ENCODE measurements at regions not wholly inside any gene's neighbourhood (a gene's known extent, or its start where the extent isn't known, plus 50 kb on each side); places are given as distances from the start of the nearest gene placed in this dataset.

GRCh38 chr3:109480014-109480413 lies 142.7 kb upstream of the DPPA4 start:
- POLR2A ChIA-PET: no interaction called here
- Mint-ChIP-seq H3K27me3 (peaks cover 0 to 1% of the 10 kb centered on the region in 2 donors), H3K9me3 (no peaks in the 10 kb centered on the region), H3K4me3 (no peak overlapping the region), H3K4me1 (no peaks in the 10 kb centered on the region), H3K36me3 (no peaks in the 10 kb centered on the region), H3K27ac (no peak overlapping the region)
- CTCF ChIA-PET: no interaction called here
- no peak for DNase-seq
- H3K4me3 ChIP-seq (ENCODE audit: low read length): no peak overlapping the region
- H3K4me1 ChIP-seq (ENCODE audit: insufficient read depth, low read length): no peaks in the 10 kb centered on the region
- no peaks in the 10 kb centered on the region for H3K9me3 ChIP-seq (ENCODE audit: low read length)
- no peak overlapping the region for H3K27ac ChIP-seq (ENCODE audit: low read depth, low read length)
- H3K27me3 ChIP-seq (ENCODE audit: insufficient read depth, low read length, poor library complexity, severe bottlenecking): no peaks in the 10 kb centered on the region
- H3K36me3 ChIP-seq (ENCODE audit: insufficient read depth, low read length): no peaks in the 10 kb centered on the region

GRCh38 chr3:109478614-109479013 lies 141.3 kb upstream of the DPPA4 start:
- ChIA-PET POLR2A (no interaction called here), CTCF (no interaction called here)
- Mint-ChIP-seq H3K36me3 (no peaks in the 10 kb centered on the region), H3K9me3 (no peaks in the 10 kb centered on the region), H3K27ac (no peak overlapping the region), H3K27me3 (peaks cover 0 to 1% of the 10 kb centered on the region in 2 donors), H3K4me3 (no peak overlapping the region), H3K4me1 (no peaks in the 10 kb centered on the region)
- Histone ChIP-seq H3K9me3 (ENCODE audit: low read length) (no peaks in the 10 kb centered on the region), H3K27me3 (ENCODE audit: insufficient read depth, low read length, poor library complexity, severe bottlenecking) (no peaks in the 10 kb centered on the region), H3K4me1 (ENCODE audit: insufficient read depth, low read length) (no peaks in the 10 kb centered on the region), H3K36me3 (ENCODE audit: insufficient read depth, low read length) (no peaks in the 10 kb centered on the region), H3K27ac (ENCODE audit: low read depth, low read length) (no peak overlapping the region), H3K4me3 (ENCODE audit: low read length) (no peak overlapping the region)
- no peak for DNase-seq

- H3K36me3 ChIP-seq (ENCODE audit: insufficient read depth, low read length): no peaks in the 10 kb centered on the region
- Mint-ChIP-seq H3K9me3 (peaks cover 0 to 4% (median 0%) of the 10 kb centered on the region in 5 donors), H3K4me1 (no peaks in the 10 kb centered on the region), H3K27me3 (peaks cover 1 to 4% of the 10 kb centered on the region in 2 donors), H3K4me3 (no peak overlapping the region), H3K36me3 (no peaks in the 10 kb centered on the region), H3K27ac (no peak overlapping the region)
- H3K4me1 ChIP-seq (ENCODE audit: insufficient read depth, low read length): no peaks in the 10 kb centered on the region
- DNase-seq: no peak
- CTCF ChIA-PET: no interaction called here
- no peaks in the 10 kb centered on the region for H3K9me3 ChIP-seq (ENCODE audit: low read length)
- no peak overlapping the region for H3K27ac ChIP-seq (ENCODE audit: low read depth, low read length)
- POLR2A ChIA-PET: no interaction called here
- no peaks in the 10 kb centered on the region for H3K27me3 ChIP-seq (ENCODE audit: insufficient read depth, low read length, poor library complexity, severe bottlenecking)
- H3K4me3 ChIP-seq (ENCODE audit: low read length): no peak overlapping the region
Measured at GRCh38 chr3:109460961-109461360, 123.6 kb upstream of the DPPA4 start.

GRCh38 chr3:109445210-109445609 lies 107.9 kb upstream of the DPPA4 start:
- no peaks in the 10 kb centered on the region for H3K9me3 ChIP-seq (ENCODE audit: low read length)
- CTCF ChIA-PET: no interaction called here
- Mint-ChIP-seq H3K9me3 (peaks cover 13 to 21% (median 18%) of the 10 kb centered on the region in 5 donors), H3K27me3 (peaks cover 0 to 1% of the 10 kb centered on the region in 2 donors), H3K4me1 (no peaks in the 10 kb centered on the region), H3K36me3 (peaks cover 0 to 2% (median 0%) of the 10 kb centered on the region in 3 donors), H3K4me3 (no peak overlapping the region), H3K27ac (no peak overlapping the region)
- H3K27ac ChIP-seq (ENCODE audit: low read depth, low read length): no peak overlapping the region
- no peak overlapping the region for H3K4me3 ChIP-seq (ENCODE audit: low read length)
- no peaks in the 10 kb centered on the region for H3K4me1 ChIP-seq (ENCODE audit: insufficient read depth, low read length)
- H3K36me3 ChIP-seq (ENCODE audit: insufficient read depth, low read length): no peaks in the 10 kb centered on the region
- no peaks in the 10 kb centered on the region for H3K27me3 ChIP-seq (ENCODE audit: insufficient read depth, low read length, poor library complexity, severe bottlenecking)
- POLR2A ChIA-PET: no interaction called here
- no peak for DNase-seq

- CTCF ChIA-PET: no interaction called here
- POLR2A ChIA-PET: no interaction called here
- no peaks in the 10 kb centered on the region for H3K36me3 ChIP-seq (ENCODE audit: insufficient read depth, low read length)
Measured at GRCh38 chr3:109442531-109442930, 105.2 kb upstream of the DPPA4 start.

GRCh38 chr3:109440353-109440752 lies 103.0 kb upstream of the DPPA4 start:
- no peak overlapping the region for H3K4me3 ChIP-seq (ENCODE audit: low read length)
- Mint-ChIP-seq H3K36me3 (no peaks in the 10 kb centered on the region), H3K4me1 (no peaks in the 10 kb centered on the region), H3K9me3 (peaks cover 0 to 5% (median 0%) of the 10 kb centered on the region in 5 donors), H3K27me3 (no peaks in the 10 kb centered on the region), H3K27ac (no peak overlapping the region), H3K4me3 (no peak overlapping the region)
- no peaks in the 10 kb centered on the region for H3K36me3 ChIP-seq (ENCODE audit: insufficient read depth, low read length)
- no peak overlapping the region for H3K27ac ChIP-seq (ENCODE audit: low read depth, low read length)
- H3K4me1 ChIP-seq (ENCODE audit: insufficient read depth, low read length): no peaks in the 10 kb centered on the region
- DNase-seq: no peak
- H3K27me3 ChIP-seq (ENCODE audit: insufficient read depth, low read length, poor library complexity, severe bottlenecking): no peaks in the 10 kb centered on the region
- ChIA-PET CTCF (no interaction called here), POLR2A (no interaction called here)
- no peaks in the 10 kb centered on the region for H3K9me3 ChIP-seq (ENCODE audit: low read length)

More at GRCh38 chr3:109442531-109442930, 105.2 kb upstream of the DPPA4 start:
- no peaks in the 10 kb centered on the region for H3K27me3 ChIP-seq (ENCODE audit: insufficient read depth, low read length, poor library complexity, severe bottlenecking)
- H3K36me3 Mint-ChIP-seq: peaks cover 0 to 2% (median 0%) of the 10 kb centered on the region in 3 donors
- H3K9me3 Mint-ChIP-seq: peaks cover 8 to 19% (median 14%) of the 10 kb centered on the region in 5 donors
- no peaks in the 10 kb centered on the region for H3K9me3 ChIP-seq (ENCODE audit: low read length)
- DNase-seq: no peak
- H3K27me3 Mint-ChIP-seq: no peaks in the 10 kb centered on the region
- no peak overlapping the region for H3K27ac ChIP-seq (ENCODE audit: low read depth, low read length)
- no peaks in the 10 kb centered on the region for H3K4me1 Mint-ChIP-seq
- H3K27ac Mint-ChIP-seq: no peak overlapping the region
- no peak overlapping the region for H3K4me3 Mint-ChIP-seq
- no peaks in the 10 kb centered on the region for H3K4me1 ChIP-seq (ENCODE audit: insufficient read depth, low read length)
- no peak overlapping the region for H3K4me3 ChIP-seq (ENCODE audit: low read length)

- Mint-ChIP-seq H3K36me3 (no peaks in the 10 kb centered on the region), H3K9me3 (peaks cover 0 to 4% (median 0%) of the 10 kb centered on the region in 5 donors), H3K4me3 (no peak overlapping the region), H3K27ac (no peak overlapping the region), H3K4me1 (no peaks in the 10 kb centered on the region), H3K27me3 (peaks cover 0 to 4% of the 10 kb centered on the region in 2 donors)
- H3K27me3 ChIP-seq (ENCODE audit: insufficient read depth, low read length, poor library complexity, severe bottlenecking): no peaks in the 10 kb centered on the region
- no peaks in the 10 kb centered on the region for H3K36me3 ChIP-seq (ENCODE audit: insufficient read depth, low read length)
- H3K4me1 ChIP-seq (ENCODE audit: insufficient read depth, low read length): no peaks in the 10 kb centered on the region
- ChIA-PET CTCF (no interaction called here), POLR2A (no interaction called here)
- H3K9me3 ChIP-seq (ENCODE audit: low read length): no peaks in the 10 kb centered on the region
- no peak overlapping the region for H3K4me3 ChIP-seq (ENCODE audit: low read length)
- no peak for DNase-seq
- no peak overlapping the region for H3K27ac ChIP-seq (ENCODE audit: low read depth, low read length)
Measured at GRCh38 chr3:109432833-109433232, 95.5 kb upstream of the DPPA4 start.

- CTCF ChIA-PET: interaction anchor here (1.2 kb wide), 1 partner anchor 10 kb away, joined by 3 read pairs; no protein-coding TSS in a partner anchor
- H3K36me3 Mint-ChIP-seq: no peaks in the 10 kb centered on the region
Measured at GRCh38 chr3:109430911-109431563, 93.7 kb upstream of the DPPA4 start.

More at GRCh38 chr3:109430911-109431563, 93.7 kb upstream of the DPPA4 start:
- H3K36me3 ChIP-seq (ENCODE audit: insufficient read depth, low read length): no peaks in the 10 kb centered on the region
- POLR2A ChIA-PET: no interaction called here
- Mint-ChIP-seq H3K4me3 (no peak overlapping the region), H3K27me3 (peaks cover 0 to 4% of the 10 kb centered on the region in 2 donors), H3K4me1 (no peaks in the 10 kb centered on the region), H3K27ac (no peak overlapping the region), H3K9me3 (peaks cover 0 to 4% (median 0%) of the 10 kb centered on the region in 5 donors)
- H3K4me1 ChIP-seq (ENCODE audit: insufficient read depth, low read length): no peaks in the 10 kb centered on the region
- H3K27ac ChIP-seq (ENCODE audit: low read depth, low read length): no peak overlapping the region
- DNase-seq: no peak
- H3K4me3 ChIP-seq (ENCODE audit: low read length): no peak overlapping the region
- H3K9me3 ChIP-seq (ENCODE audit: low read length): no peaks in the 10 kb centered on the region
- H3K27me3 ChIP-seq (ENCODE audit: insufficient read depth, low read length, poor library complexity, severe bottlenecking): no peaks in the 10 kb centered on the region
